GM06990 (cell line): ENCODE measurements at regions not wholly inside any gene's neighbourhood (a gene's known extent, or its start where the extent isn't known, plus 50 kb on each side); places are given as distances from the start of the nearest gene placed in this dataset.

Experiments
- DNase-seq: peaks from one replicate; pipeline ENCODE4 v3.0.0-alpha.2; 2011; ENCODE audit not compliant: insufficient read length; ENCODE audit errors: extremely low read depth
- H3K27me3 ChIP-seq: replicated peaks from 2 replicates; pipeline ENCODE4 v1.6.0; 2011; ENCODE audit warnings: low read length; ENCODE audit not compliant: control insufficient read depth, insufficient read depth
- H3K36me3 ChIP-seq: 2 replicates; pipeline ENCODE4 v1.5.1; 2011; ENCODE audit warnings: low read length; ENCODE audit not compliant: control insufficient read depth, insufficient read depth
- H3K4me3 ChIP-seq: replicated peaks from 2 replicates; pipeline ENCODE4 v1.5.1; 2011; ENCODE audit warnings: low read depth, mild to moderate bottlenecking, control low read depth, low read length
- TF ChIP-seq, protein P1 (sequence below): IDR thresholded peaks from 2 replicates; pipeline ENCODE4 v1.5.1; 2011; ENCODE audit warnings: low read length, control low read depth, mild to moderate bottlenecking, inconsistent platforms; ENCODE audit not compliant: insufficient read depth, poor library complexity, severe bottlenecking

DNA sequence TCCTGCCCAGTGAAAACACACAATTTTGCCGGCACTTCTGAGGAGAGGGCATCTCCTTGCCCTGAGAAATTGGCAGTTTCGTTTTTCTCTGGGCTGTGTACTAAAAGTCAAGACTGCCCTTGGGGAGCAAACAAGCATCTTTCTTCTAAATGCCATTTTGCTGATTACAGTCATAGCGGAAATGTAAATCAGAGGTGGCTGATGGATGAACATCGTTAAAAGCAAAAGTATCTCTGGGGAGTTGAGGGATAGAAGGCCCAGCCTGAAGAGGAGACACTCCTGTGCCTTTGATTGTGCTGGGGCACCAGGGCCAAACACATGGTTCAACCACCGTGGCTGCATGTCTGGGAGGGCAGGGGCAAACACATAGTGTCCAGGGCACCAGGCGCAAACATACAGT, 49.8 kb downstream of the ABCC12 start:
- Histone ChIP-seq H3K27me3 (no peaks in the 10 kb centered on the region), H3K36me3 (no peaks in the 10 kb centered on the region), H3K4me3 (no peak overlapping the region)
- TF ChIP-seq, protein P1, sequence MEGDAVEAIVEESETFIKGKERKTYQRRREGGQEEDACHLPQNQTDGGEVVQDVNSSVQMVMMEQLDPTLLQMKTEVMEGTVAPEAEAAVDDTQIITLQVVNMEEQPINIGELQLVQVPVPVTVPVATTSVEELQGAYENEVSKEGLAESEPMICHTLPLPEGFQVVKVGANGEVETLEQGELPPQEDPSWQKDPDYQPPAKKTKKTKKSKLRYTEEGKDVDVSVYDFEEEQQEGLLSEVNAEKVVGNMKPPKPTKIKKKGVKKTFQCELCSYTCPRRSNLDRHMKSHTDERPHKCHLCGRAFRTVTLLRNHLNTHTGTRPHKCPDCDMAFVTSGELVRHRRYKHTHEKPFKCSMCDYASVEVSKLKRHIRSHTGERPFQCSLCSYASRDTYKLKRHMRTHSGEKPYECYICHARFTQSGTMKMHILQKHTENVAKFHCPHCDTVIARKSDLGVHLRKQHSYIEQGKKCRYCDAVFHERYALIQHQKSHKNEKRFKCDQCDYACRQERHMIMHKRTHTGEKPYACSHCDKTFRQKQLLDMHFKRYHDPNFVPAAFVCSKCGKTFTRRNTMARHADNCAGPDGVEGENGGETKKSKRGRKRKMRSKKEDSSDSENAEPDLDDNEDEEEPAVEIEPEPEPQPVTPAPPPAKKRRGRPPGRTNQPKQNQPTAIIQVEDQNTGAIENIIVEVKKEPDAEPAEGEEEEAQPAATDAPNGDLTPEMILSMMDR = no peak
- DNase-seq = no peak

DNA sequence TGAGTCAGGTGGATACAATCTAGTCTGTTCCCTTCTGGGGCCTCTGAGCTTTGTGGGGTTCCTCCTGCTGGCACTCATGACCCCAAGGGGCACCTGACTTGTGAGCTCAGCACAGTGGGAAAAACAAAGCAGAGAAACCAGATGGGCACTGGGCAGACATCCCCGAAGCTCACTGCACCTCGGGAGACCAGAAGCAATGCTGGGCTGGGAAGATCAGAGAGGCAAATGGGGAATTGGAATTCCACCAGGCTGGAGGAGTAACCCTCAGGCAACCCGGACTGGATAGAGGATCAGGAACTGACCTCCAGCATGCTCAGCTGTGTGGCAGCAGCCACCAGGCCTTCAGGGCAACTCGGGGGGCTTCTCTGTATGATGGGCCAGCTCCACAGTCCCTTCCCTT, 50.3 kb downstream of the ABCC12 start:
- no peaks in the 10 kb centered on the region for H3K27me3 ChIP-seq
- TF ChIP-seq, protein P1 = no peak
- no peak overlapping the region for H3K4me3 ChIP-seq
- no peak for DNase-seq
- H3K36me3 ChIP-seq = no peaks in the 10 kb centered on the region

DNA sequence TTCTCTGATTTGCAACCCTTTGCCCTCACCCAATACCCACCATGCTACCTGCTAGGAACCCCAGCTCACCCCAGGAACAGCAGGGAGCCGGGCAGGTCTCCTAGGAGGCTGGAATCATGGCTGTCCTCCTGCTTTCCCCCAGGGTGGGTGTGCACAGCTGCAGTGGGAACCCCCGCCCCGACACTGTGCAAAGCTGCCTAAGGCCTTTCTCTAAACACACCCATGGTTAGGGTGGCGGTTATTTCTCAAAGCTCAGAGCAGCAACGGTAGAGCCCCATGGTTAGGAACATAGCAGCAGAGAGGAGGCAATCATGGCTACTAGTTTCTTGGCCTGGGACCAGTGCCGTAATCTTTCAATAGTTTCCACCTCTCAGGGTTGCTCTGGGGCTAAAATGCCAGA, 52.2 kb downstream of the ABCC12 start:
- Histone ChIP-seq H3K27me3 (no peaks in the 10 kb centered on the region), H3K4me3 (no peak overlapping the region), H3K36me3 (no peaks in the 10 kb centered on the region)
- TF ChIP-seq, protein P1 = no peak
- no peak for DNase-seq

DNA sequence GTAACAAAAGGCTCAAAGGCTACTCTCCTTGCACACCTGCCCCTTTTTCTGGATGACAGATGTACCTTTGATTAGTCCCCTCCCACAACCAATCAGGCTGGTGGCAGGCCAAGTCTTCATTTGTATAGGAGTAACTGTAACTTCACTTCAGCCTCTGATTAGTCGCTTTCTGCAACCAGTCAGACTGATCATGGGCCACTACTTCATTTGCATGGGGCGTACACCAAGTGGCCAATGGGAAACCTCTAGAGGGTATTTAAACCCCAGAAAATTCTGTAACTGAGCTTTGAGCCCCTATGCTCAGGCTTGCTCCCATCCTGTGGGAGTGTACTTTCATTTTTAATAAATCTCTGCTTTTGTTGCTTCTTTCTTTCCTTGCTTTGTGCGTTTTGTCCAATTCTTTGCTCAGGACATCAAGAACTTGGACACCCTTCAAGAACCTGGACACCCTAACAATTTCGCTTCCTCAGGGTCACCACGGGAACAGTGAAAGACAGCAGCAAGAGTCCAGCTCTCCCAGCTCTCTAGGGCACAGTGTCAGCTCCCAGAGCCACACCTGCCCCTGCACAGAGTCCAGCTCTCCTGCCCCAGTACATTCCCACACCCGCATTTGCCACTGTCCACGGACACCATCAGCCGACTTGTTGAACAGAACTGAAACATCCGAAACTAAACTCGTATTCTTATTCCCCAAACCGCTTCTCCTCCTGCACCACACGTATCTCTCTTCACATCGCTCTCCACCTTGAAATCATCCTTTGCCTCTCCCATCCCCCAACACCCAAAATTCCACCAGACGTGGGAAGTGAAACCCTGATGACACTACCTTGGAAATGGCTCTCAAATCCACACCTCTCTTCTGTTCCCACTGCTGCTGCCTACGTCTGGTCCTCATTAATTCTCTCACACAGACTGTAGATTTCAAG, 53.4 kb downstream of the ABCC12 start:
- TF ChIP-seq, protein P1 = no peak
- H3K4me3 ChIP-seq = no peak overlapping the region
- no peak for DNase-seq
- H3K36me3 ChIP-seq = no peaks in the 10 kb centered on the region
- H3K27me3 ChIP-seq = no peaks in the 10 kb centered on the region

DNA sequence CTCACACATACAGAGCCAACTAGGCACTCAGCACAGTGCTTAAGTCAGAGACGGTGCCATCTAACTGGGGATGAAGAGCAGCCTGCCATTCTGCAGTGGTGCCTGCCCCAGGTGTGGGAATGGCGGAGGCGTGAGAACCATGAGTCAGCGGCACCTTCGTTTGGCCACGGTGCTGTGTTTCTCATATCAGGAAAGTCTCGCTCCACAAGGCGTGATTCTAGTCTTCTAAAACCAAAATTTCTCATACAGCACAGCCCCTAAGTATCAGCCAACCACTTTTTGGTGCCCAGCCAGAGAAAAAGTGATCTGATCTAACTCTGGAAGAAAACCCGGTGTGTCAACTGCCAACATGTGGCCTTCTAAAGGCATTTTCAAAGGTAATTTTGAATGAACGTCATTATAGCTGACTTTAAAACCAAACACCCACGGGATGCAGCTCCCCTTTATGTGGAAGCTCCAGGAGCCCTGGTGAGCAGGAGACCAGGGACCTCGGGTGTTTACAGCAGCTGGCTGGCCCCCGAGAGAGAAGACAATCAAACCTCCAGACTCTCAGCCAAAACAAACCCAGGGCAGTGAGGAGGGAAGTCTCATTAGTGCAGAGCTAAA, 54.6 kb downstream of the ABCC12 start:
- no peaks in the 10 kb centered on the region for H3K27me3 ChIP-seq
- H3K36me3 ChIP-seq = no peaks in the 10 kb centered on the region
- no peak overlapping the region for H3K4me3 ChIP-seq
- TF ChIP-seq, protein P1 = no peak
- DNase-seq = peak; percentile 41
